H7 (cell line): ENCODE measurements at regions not wholly inside any gene's neighbourhood (a gene's known extent, or its start where the extent isn't known, plus 50 kb on each side); places are given as distances from the start of the nearest gene placed in this dataset.

Source experiments
- DNase-seq: peaks from one replicate; pipeline ENCODE4 v3.0.0; 2012
- H3K27me3 ChIP-seq: 2 replicates; pipeline ENCODE4 v1.6.0; 2011; ENCODE audit warnings: mild to moderate bottlenecking, low read length; ENCODE audit not compliant: control insufficient read depth, insufficient read depth
- H3K36me3 ChIP-seq: replicated peaks from 2 replicates; pipeline ENCODE4 v1.5.1; 2011; ENCODE audit warnings: low read length; ENCODE audit not compliant: control insufficient read depth, insufficient read depth
- H3K4me3 ChIP-seq: 2 replicates; pipeline ENCODE4 v1.5.1; 2011; ENCODE audit warnings: low read depth, mild to moderate bottlenecking, control low read depth, low read length, moderate library complexity; ENCODE audit not compliant: insufficient read depth

DNA sequence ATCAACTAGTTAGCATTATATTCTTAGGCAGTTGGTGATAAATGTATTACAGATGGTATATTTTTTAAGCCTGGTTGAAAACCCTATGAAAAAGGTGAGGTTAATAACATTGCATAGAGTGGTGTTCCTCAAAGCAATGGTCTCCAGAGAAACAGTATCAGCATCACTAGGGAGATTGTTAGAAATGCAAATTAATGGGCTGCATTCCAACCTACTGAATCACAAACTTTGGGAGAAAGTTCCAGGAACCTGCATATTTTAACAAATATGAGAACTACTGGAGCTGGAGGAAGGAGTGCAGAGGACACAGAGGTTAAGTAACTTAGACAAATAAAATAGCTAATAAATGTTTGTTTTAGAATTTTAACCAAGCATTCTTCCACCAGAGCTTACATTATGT is 166.9 kb upstream of the PCDH10 start:
- Histone ChIP-seq H3K27me3 (no peaks in the 10 kb centered on the region), H3K4me3 (no peak overlapping the region), H3K36me3 (no peaks in the 10 kb centered on the region)
- DNase-seq, result peak; percentile 6

DNA sequence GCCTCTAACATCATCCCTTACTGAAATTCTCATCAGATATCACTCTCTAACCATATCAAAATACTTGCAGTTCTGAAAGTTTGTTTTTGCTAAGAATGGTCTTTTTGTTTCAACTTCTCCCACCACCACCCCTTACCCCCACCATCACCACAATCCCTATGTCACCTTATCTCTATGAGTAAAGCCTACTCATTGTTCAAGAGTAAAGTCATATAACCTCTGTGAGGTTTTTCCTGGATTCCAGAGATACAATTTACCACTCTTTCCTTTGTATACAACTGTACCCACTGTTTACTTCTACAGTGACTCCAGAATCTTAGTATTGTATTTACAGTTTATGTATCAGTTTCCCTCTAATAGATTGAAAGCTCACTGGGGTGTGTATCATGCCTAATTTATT is 158.0 kb upstream of the PCDH10 start:
- Histone ChIP-seq H3K27me3 (no peaks in the 10 kb centered on the region), H3K36me3 (no peaks in the 10 kb centered on the region), H3K4me3 (no peak overlapping the region)
- no peak for DNase-seq

DNA sequence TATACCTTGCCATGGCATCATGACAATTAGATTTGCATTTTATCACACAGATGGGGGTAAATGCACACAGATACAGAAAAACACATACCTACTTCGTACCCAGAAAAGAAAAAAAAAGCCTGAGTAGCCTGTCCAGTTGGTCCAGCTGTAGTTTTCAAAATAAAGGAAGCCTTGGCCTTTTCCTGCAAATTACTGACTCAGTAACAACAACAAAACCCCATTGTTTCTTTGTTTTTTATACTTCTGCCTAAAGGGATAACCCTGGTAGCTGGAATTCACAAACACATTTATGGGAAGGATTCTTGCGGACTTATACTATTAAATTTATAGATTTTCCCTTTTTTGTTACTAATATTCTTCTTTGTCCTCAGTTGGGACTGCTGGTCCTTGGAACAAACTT is 156.4 kb upstream of the PCDH10 start:
- no peak overlapping the region for H3K4me3 ChIP-seq
- H3K27me3 ChIP-seq, result no peaks in the 10 kb centered on the region
- no peak for DNase-seq
- no peaks in the 10 kb centered on the region for H3K36me3 ChIP-seq

DNA sequence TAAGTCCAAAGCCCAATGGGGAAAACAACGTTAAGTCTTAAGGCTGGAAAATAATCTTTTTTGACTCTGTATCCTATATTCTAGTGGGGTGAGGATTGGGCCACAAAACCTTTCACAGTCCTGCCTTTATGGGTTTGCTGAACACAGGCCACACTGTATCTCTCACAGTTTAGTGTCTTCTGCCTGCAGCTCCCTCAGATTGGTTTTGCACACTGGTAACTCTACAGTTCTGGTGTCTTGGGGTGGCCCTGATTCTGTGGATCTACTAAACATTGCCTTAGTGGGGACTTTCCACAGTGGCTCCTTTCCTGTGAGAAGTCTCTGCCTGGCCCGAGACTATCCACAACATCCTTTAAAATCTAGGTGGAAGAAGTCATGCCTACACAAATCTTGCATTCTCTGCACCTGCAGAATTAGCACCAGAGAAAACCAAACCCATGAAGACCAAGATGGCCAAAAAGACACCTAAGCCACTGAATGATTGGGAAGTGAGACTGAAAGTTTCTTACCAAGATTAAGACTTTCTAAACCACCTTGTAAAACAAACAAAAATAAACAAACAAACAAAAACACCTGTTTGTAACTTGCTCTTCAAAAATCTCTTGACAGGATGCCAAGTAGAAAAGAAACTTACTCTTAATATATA is 150.4 kb upstream of the PCDH10 start:
- H3K27me3 ChIP-seq, result no peaks in the 10 kb centered on the region
- no peaks in the 10 kb centered on the region for H3K36me3 ChIP-seq
- DNase-seq, result no peak
- no peak overlapping the region for H3K4me3 ChIP-seq

DNA sequence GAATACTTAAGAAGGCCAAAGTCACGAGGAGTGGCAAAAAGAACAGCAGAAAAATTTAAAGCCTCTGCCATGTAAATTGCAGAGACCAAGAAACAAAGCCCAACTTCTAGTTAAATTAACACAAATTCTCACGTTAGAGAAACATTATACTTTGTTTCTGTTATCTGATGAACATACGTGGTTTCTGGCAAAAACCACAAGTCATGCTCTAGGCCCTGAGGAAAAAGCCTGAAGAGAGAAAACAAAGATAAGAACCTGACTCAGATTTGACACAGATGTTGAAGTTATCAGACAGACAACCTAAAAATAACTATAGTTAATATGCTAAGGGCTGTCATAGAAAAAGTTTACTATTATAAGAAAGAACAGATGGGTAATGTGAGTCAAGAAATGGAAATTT is 149.1 kb upstream of the PCDH10 start:
- Histone ChIP-seq H3K36me3 (no peaks in the 10 kb centered on the region), H3K27me3 (no peaks in the 10 kb centered on the region), H3K4me3 (no peak overlapping the region)
- DNase-seq, result no peak

DNA sequence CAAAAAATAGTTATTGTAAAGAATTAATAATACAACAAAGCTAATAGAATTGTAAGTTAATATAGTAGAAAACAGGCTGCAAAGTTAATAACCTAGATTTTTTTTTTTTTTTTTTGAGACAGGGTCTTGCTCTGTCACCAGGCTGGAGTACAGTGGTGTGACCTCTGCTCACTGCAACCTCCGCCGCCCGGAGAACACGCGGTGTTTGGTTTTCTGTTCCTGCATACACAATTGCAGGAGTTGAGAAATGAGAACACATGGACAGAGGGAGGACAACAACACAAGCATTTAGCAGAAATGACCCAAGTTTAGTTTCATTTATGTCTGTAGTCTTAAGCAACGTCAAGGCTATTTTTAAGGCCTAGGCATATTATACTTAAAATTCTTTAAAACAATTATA is 145.9 kb upstream of the PCDH10 start:
- Histone ChIP-seq H3K27me3 (no peaks in the 10 kb centered on the region), H3K36me3 (no peaks in the 10 kb centered on the region), H3K4me3 (no peak overlapping the region)
- no peak for DNase-seq

DNA sequence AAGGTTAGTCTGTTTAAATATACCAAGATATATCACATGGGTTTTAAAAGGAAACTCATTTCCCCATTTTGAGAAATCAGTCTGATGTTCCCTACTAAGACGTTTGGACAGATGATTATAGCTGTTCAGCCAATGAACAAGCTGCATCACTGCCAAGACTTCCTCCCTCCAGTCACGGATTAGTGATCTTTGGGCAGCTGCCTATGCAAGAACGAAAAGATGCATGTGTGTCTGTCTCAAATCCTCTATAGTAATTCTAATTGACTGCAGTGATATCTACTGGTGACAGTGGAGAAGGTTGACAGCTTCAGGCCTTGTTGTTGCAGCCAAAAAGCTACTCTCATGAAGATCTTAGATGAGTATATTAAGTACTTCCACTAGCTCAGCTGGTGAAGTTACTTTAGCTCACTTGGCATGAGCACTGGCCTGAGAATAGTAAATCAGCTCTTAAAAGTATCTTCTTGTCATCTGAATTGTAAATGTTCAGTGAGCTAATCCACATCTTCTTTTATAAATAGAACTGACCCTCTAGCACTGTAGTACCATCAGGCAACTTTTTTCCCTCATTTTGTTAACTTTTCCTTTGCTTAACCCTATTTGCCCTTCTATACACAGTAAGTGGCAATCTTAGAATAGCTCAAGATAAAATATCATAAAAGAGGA is 134.5 kb upstream of the PCDH10 start:
- Histone ChIP-seq H3K36me3 (no peaks in the 10 kb centered on the region), H3K4me3 (no peak overlapping the region)
- no peak for DNase-seq

DNA sequence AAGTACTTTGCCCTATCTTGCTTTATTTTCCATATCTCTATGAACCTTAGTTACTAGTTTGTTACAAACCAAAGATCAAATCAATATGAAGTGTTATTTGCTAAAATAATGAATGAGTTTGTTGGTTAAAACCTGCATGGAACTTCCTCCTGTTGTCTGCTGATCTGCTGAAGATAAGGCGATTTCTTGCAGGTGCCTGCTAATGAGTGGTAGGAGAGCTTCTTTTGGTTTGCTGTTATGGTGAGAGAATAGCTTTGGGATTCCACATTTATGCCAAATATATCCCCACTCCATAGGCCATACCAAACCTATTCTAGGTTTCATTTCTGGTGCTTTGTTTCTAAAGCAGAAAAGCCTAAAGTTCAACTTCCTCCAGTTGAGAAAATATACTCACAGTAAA is 103.8 kb upstream of the PCDH10 start:
- DNase-seq, result no peak
- H3K4me3 ChIP-seq, result no peak overlapping the region
- no peaks in the 10 kb centered on the region for H3K27me3 ChIP-seq
- H3K36me3 ChIP-seq, result no peaks in the 10 kb centered on the region

More for the DNA sequence above, 134.5 kb upstream of the PCDH10 start:
- H3K27me3 ChIP-seq, result no peaks in the 10 kb centered on the region

DNA sequence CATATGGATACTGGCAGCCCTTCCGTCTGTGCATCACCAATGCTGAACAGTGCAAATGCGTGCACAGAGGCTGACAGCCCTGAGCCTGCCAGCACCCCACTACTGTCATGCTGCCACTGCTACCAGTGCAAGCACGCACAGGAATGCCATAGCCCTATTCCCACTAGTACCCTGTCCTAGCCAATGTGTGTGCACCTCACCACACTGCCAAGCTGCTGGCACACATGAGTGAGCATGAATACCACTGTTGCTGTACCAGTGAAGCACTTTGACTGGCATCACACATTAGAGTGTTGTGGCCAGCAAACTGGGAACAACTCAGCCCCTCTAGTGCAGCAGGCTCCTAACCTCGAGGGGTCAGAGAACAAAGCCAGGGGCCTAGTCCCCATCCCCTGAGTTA is 102.9 kb upstream of the PCDH10 start:
- H3K27me3 ChIP-seq, result no peaks in the 10 kb centered on the region
- no peak for DNase-seq
- H3K4me3 ChIP-seq, result no peak overlapping the region
- H3K36me3 ChIP-seq, result no peaks in the 10 kb centered on the region

DNA sequence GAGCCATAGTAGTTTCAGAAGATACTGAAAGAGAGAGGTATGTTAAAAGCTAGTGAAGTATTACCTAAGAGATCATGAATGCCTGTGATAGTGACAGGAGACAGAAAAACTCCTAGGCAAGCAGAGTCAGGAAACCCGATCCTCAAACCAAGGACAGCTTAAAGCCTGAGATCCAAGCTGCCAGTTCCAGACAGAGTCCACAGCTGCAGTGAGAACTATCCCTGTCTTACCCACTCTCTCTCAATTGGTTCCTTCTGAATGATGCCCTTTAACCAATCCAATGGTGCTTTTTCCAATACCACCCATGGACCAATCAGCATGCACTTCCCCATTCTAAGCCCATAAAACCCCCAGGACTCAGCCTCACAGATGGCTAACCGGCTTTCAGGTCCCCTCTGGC is 90.4 kb upstream of the PCDH10 start:
- H3K27me3 ChIP-seq, result no peaks in the 10 kb centered on the region
- no peaks in the 10 kb centered on the region for H3K36me3 ChIP-seq
- no peak for DNase-seq
- no peak overlapping the region for H3K4me3 ChIP-seq

DNA sequence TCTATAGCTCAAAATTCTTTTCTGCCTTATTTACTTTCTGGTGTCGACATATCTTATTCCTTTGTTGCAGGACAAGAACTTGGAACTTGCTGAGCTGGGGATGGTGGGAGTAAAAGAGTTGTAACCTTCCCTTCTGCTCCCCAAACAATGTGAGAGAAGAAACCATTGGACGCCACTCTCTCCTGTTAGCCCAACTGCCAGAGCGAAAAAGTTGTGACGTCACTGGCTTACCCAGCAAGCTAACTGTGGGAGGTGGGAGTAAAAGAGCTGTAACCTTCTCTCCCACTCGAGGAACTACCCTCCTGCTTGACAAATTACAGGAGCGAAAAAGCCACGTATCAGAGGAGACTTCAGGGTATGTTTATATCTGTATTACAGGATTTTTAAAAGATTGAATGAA is 90.0 kb upstream of the PCDH10 start:
- H3K36me3 ChIP-seq, result no peaks in the 10 kb centered on the region
- no peak overlapping the region for H3K4me3 ChIP-seq
- DNase-seq, result no peak
- H3K27me3 ChIP-seq, result no peaks in the 10 kb centered on the region

DNA sequence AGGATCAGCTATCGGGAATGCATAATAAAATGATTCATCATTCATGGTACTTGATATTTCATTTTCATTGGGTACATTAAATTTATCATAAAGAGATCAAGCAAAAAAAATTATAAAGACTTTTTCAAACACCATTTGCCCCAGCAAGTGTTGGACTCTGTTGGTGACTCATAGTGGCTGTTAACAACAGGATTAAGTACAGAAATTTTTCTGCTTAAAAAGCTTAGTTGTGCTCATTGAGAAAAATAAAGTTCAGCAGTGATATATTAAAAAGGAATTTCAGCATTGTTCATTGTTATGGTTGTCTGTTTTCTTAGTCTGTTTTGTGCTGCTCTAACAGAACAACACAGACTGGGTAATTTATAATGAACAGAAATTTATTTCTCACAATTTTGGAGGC is 86.2 kb upstream of the PCDH10 start:
- H3K27me3 ChIP-seq, result no peaks in the 10 kb centered on the region
- H3K36me3 ChIP-seq, result no peaks in the 10 kb centered on the region
- no peak overlapping the region for H3K4me3 ChIP-seq
- no peak for DNase-seq

DNA sequence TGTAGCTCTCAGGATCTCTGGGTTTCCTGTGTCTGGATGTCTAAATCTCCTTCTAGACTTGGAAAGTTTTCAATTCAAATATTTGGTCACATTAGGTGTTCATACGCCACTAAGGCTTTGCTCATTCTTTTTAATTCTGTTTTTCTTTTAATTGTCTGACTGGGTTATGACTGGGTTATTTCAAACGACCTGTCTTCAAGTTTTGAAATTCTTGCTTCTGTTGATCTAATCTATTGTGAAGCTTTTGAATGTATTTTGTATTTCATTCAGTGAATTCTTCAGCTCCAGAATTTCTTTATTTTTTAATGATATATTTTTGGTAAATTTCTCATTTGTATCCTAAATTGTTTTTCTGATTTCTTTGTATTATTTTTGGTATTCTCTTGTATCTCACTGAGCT is 81.0 kb upstream of the PCDH10 start:
- H3K27me3 ChIP-seq, result no peaks in the 10 kb centered on the region
- H3K4me3 ChIP-seq, result no peak overlapping the region
- no peak for DNase-seq
- no peaks in the 10 kb centered on the region for H3K36me3 ChIP-seq

DNA sequence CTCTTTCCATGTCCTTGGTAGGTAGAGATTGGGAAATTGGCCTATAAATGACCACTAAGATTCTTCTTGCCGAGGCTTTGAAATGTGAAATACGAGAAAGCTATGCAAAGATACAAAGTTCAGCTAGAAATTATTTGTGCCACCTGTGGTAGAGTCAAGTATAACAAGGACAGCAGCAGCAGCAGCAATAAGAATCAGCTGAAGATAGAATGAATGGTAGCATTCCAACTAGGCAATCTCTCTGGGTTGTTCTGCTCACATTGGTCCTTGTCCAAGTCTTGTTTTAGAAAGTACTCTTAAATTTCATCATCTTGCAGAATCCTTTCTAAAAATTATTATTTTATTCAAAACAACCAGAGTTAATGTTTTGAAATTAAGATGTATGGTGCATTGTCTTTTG is 67.8 kb upstream of the PCDH10 start:
- no peak for DNase-seq
- H3K27me3 ChIP-seq, result no peaks in the 10 kb centered on the region
- no peak overlapping the region for H3K4me3 ChIP-seq
- no peaks in the 10 kb centered on the region for H3K36me3 ChIP-seq

DNA sequence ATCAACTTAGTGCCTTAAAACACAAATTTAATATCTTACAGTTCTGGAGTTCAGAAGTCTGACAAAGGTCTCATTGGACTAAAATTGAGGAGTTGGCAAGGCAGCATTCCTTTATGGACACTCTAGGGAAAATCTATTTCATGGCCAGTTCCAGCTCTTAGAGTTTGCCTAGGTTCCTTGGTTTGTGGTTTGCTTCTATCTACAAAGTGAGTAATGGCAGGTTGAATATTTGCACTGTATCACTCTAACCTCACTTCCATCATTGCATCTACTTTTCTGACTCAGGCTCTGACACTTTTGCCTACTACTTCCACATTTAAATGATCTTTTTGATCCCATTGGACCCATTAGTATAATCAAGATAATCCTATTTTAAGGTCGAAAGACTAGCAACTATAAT is 64.7 kb upstream of the PCDH10 start:
- no peak for DNase-seq
- Histone ChIP-seq H3K27me3 (no peaks in the 10 kb centered on the region), H3K36me3 (no peaks in the 10 kb centered on the region), H3K4me3 (no peak overlapping the region)

DNA sequence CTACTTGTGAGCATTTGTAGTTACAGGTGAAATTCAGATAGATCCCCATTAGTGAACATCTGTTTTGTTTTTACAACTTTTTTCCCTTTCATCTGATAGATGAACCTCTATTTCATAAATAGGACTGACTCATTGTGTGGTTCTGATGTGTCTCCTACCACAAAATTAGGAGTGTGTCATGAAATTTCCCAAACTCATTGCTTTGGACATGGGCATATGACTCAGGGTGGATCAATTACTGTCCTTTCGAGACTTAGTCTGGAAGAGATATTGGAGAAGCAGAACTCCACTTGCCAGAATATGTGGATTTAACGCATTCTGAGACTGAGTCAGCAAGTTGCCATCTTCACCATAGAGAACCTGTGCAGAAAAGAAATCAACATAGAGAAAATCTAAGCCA is 53.5 kb upstream of the PCDH10 start:
- no peak for DNase-seq
- Histone ChIP-seq H3K36me3 (no peaks in the 10 kb centered on the region), H3K4me3 (no peak overlapping the region), H3K27me3 (no peaks in the 10 kb centered on the region)
